HG03095 (cell line): ENCODE measurements at regions not wholly inside any gene's neighbourhood (a gene's known extent, or its start where the extent isn't known, plus 50 kb on each side); places are given as distances from the start of the nearest gene placed in this dataset.

Experiments
- ATAC-seq: cut with Tn5 transposase; IDR thresholded peaks from one replicate; pipeline ENCODE4 v1.9.1; 2021; ENCODE audit warnings: moderate library complexity; ENCODE audit not compliant: unreplicated experiment

- ATAC-seq: no peak
Observed at GRCh38 chr4:35106091-35106734, 1138.1 kb downstream of the ARAP2 start.

GRCh38 chr4:35124106-35124505 lies 1120.2 kb downstream of the ARAP2 start:
- ATAC-seq: no peak

GRCh38 chr4:35125995-35126712 lies 1118.2 kb downstream of the ARAP2 start:
- no peak for ATAC-seq

- no peak for ATAC-seq
Observed at GRCh38 chr4:35138449-35138848, 1105.9 kb downstream of the ARAP2 start.

- ATAC-seq: no peak
Observed at GRCh38 chr4:35147761-35148160, 1096.6 kb downstream of the ARAP2 start.

- ATAC-seq: no peak
Observed at GRCh38 chr4:35151816-35152572, 1092.3 kb downstream of the ARAP2 start.

- ATAC-seq: no peak
Observed at GRCh38 chr4:35163168-35163567, 1081.1 kb downstream of the ARAP2 start.

- no peak for ATAC-seq
Observed at GRCh38 chr4:35164063-35164462, 1080.3 kb downstream of the ARAP2 start.

- ATAC-seq: no peak
Observed at GRCh38 chr4:35166466-35166865, 1077.8 kb downstream of the ARAP2 start.

- no peak for ATAC-seq
Observed at GRCh38 chr4:35167385-35167784, 1076.9 kb downstream of the ARAP2 start.

- no peak for ATAC-seq
Observed at GRCh38 chr4:35175487-35175886, 1068.8 kb downstream of the ARAP2 start.

GRCh38 chr4:35175894-35176293 lies 1068.4 kb downstream of the ARAP2 start:
- no peak for ATAC-seq

GRCh38 chr4:35182451-35182850 lies 1061.9 kb downstream of the ARAP2 start:
- ATAC-seq: no peak

- no peak for ATAC-seq
Observed at GRCh38 chr4:35189988-35190613, 1054.2 kb downstream of the ARAP2 start.

- no peak for ATAC-seq
Observed at GRCh38 chr4:35201403-35201802, 1042.9 kb downstream of the ARAP2 start.

GRCh38 chr4:35216636-35217035 lies 1027.7 kb downstream of the ARAP2 start:
- no peak for ATAC-seq

- ATAC-seq: no peak
Observed at GRCh38 chr4:35217331-35217730, 1027.0 kb downstream of the ARAP2 start.

- ATAC-seq: no peak
Observed at GRCh38 chr4:35228313-35228712, 1016.0 kb downstream of the ARAP2 start.

GRCh38 chr4:35229021-35229420 lies 1015.3 kb downstream of the ARAP2 start:
- no peak for ATAC-seq

GRCh38 chr4:35237924-35238323 lies 1006.4 kb downstream of the ARAP2 start:
- ATAC-seq: no peak

GRCh38 chr4:35238793-35239192 lies 1005.5 kb downstream of the ARAP2 start:
- no peak for ATAC-seq
